ENCODE measurements at regions not wholly inside any gene's neighbourhood (a gene's known extent, or its start where the extent isn't known, plus 50 kb on each side); places are given as distances from the start of the nearest gene placed in this dataset.
A peak's percentile ranks its signal among the peaks of the same experiment; 100 is the strongest.
"Not testable (repeated sequence)": the region's sequence is repeated elsewhere in the genome, so short reads cannot be mapped to it uniquely, and the experiment has no call there.

DNA sequence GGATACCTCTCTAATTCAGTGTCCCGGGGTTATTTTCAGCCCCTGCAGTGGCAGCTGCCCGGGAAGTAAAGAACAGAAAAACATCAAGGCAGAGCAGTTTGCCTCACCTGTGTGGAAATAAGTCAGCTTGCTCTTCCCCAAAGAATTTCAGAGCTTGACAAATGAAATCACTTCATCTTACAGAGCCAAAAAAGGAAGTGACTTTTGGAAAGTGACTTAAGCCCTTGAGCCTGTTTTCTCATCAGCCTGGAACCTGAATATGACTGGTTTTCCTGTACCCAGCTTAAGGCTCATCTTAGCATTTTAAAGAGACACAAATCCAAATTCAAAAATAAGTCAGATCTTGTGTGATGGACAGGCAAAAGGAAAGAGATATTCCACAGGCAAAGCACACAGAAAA lies 211.6 kb downstream of the RCHY1 start:
- H3K9me3 ChIP-seq (ENCODE audit: control insufficient read depth, insufficient read depth, low read length): no peaks in the 10 kb centered on the region
- no peak for DNase-seq (ENCODE audit: low read depth in 4 of 6, low spot score in 6 of 6)
- no peaks in the 10 kb centered on the region for H3K4me1 ChIP-seq (ENCODE audit: control insufficient read depth, insufficient read depth, low read length)
- H3K36me3 ChIP-seq (ENCODE audit: control insufficient read depth, insufficient read depth, low read length): no peaks in the 10 kb centered on the region
- no peak overlapping the region for H3K4me3 ChIP-seq (ENCODE audit: low read depth, low read length)
- H3K27ac ChIP-seq (ENCODE audit: low read depth, low read length): no peak overlapping the region
- 67% methylated on average over 2 of the region's 2 CpGs for WGBS (ENCODE audit: insufficient coverage)
- no peaks in the 10 kb centered on the region for H3K27me3 ChIP-seq (ENCODE audit: control insufficient read depth, insufficient read depth, low read length)

GRCh38 chr4:75289914-75290582 lies 224.2 kb downstream of the RCHY1 start:
- Histone ChIP-seq H3K4me1 (ENCODE audit: control insufficient read depth, insufficient read depth, low read length) (no peaks in the 10 kb centered on the region), H3K9me3 (ENCODE audit: control insufficient read depth, insufficient read depth, low read length) (no peaks in the 10 kb centered on the region), H3K36me3 (ENCODE audit: control insufficient read depth, insufficient read depth, low read length) (no peaks in the 10 kb centered on the region), H3K27me3 (ENCODE audit: control insufficient read depth, insufficient read depth, low read length) (no peaks in the 10 kb centered on the region), H3K27ac (ENCODE audit: low read depth, low read length) (no peak overlapping the region), H3K4me3 (ENCODE audit: low read depth, low read length) (no peak overlapping the region)
- peak in 1 of 6 donors; percentile 26 for DNase-seq (ENCODE audit: low read depth in 4 of 6, low spot score in 6 of 6)
- 48% methylated on average over 4 of the region's 7 CpGs for WGBS (ENCODE audit: insufficient coverage)

DNA sequence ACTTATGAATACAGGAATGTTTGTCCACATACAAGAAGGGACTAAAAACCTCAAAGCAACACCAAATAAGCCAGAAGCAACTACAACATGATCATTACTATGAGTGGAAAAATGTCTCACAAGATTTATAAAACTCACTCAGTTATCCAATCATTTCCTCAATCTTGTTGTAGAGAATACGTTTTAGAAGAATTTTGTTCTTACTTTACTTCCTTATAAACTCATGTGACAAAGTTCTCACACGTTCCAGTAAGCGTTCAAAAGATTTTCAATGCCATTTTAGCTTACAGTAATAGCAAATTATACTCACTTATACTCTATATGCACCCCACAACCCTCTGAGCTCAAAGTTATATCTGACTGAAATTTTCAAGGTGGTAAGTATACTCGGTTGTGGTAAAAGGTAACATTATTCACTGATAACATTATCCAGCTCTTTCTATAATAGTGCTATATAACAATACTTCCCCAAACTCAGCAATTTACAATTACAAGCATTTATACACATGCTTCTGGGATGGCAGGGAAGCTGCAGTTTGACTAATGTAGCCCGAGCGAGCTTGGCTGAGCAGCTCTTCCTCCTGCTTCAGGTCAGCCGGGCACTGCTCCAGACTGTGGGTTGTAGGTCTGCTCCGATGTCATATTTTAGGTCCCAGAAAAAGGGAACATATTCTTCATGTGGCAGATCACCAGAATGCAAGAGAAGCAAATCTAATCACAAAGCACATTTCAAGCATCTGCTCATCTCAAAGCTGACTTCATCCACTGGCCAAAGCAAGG lies 226.3 kb downstream of the RCHY1 start:
- no CpG with 5 or more reads among the region's 8 CpGs for WGBS (ENCODE audit: insufficient coverage)
- DNase-seq (ENCODE audit: low read depth in 4 of 6, low spot score in 6 of 6): no peak
- no peaks in the 10 kb centered on the region for H3K9me3 ChIP-seq (ENCODE audit: control insufficient read depth, insufficient read depth, low read length)
- H3K4me1 ChIP-seq (ENCODE audit: control insufficient read depth, insufficient read depth, low read length): no peaks in the 10 kb centered on the region
- H3K4me3 ChIP-seq (ENCODE audit: low read depth, low read length): no peak overlapping the region
- no peaks in the 10 kb centered on the region for H3K36me3 ChIP-seq (ENCODE audit: control insufficient read depth, insufficient read depth, low read length)
- H3K27me3 ChIP-seq (ENCODE audit: control insufficient read depth, insufficient read depth, low read length): no peaks in the 10 kb centered on the region
- H3K27ac ChIP-seq (ENCODE audit: low read depth, low read length): no peak overlapping the region

GRCh38 chr4:75285837-75286236 lies 228.4 kb downstream of the RCHY1 start:
- WGBS (ENCODE audit: insufficient coverage): 100% methylated on average over 1 of the region's 2 CpGs
- Histone ChIP-seq H3K4me1 (ENCODE audit: control insufficient read depth, insufficient read depth, low read length) (no peaks in the 10 kb centered on the region), H3K27ac (ENCODE audit: low read depth, low read length) (no peak overlapping the region), H3K36me3 (ENCODE audit: control insufficient read depth, insufficient read depth, low read length) (no peaks in the 10 kb centered on the region), H3K9me3 (ENCODE audit: control insufficient read depth, insufficient read depth, low read length) (peaks cover 2% of the 10 kb centered on the region), H3K4me3 (ENCODE audit: low read depth, low read length) (no peak overlapping the region), H3K27me3 (ENCODE audit: control insufficient read depth, insufficient read depth, low read length) (no peaks in the 10 kb centered on the region)
- DNase-seq (ENCODE audit: low read depth in 4 of 6, low spot score in 6 of 6): no peak

- peak in 1 of 6 donors; percentile 69 for DNase-seq (ENCODE audit: low read depth in 4 of 6, low spot score in 6 of 6)
These were observed 229.4 kb downstream of the RCHY1 start for GRCh38 chr4:75284831-75285230.

GRCh38 chr4:75280461-75280860 lies 233.7 kb downstream of the RCHY1 start:
- H3K4me1 ChIP-seq (ENCODE audit: control insufficient read depth, insufficient read depth, low read length); H3K4me3 ChIP-seq (ENCODE audit: low read depth, low read length); H3K27me3 ChIP-seq (ENCODE audit: control insufficient read depth, insufficient read depth, low read length); DNase-seq (ENCODE audit: low read depth in 4 of 6, low spot score in 6 of 6); H3K9me3 ChIP-seq (ENCODE audit: control insufficient read depth, insufficient read depth, low read length); H3K36me3 ChIP-seq (ENCODE audit: control insufficient read depth, insufficient read depth, low read length); H3K27ac ChIP-seq (ENCODE audit: low read depth, low read length): not testable (repeated sequence)
- no CpG with 5 or more reads among the region's 1 CpG for WGBS (ENCODE audit: insufficient coverage)

More at GRCh38 chr4:75284831-75285230, 229.4 kb downstream of the RCHY1 start:
- Histone ChIP-seq H3K4me3 (ENCODE audit: low read depth, low read length) (no peak overlapping the region), H3K27me3 (ENCODE audit: control insufficient read depth, insufficient read depth, low read length) (no peaks in the 10 kb centered on the region), H3K9me3 (ENCODE audit: control insufficient read depth, insufficient read depth, low read length) (peaks cover 2% of the 10 kb centered on the region), H3K27ac (ENCODE audit: low read depth, low read length) (no peak overlapping the region), H3K36me3 (ENCODE audit: control insufficient read depth, insufficient read depth, low read length) (no peaks in the 10 kb centered on the region), H3K4me1 (ENCODE audit: control insufficient read depth, insufficient read depth, low read length) (no peaks in the 10 kb centered on the region)

- Histone ChIP-seq H3K4me3 (ENCODE audit: low read depth, low read length) (no peak overlapping the region), H3K4me1 (ENCODE audit: control insufficient read depth, insufficient read depth, low read length) (no peaks in the 10 kb centered on the region), H3K27ac (ENCODE audit: low read depth, low read length) (no peak overlapping the region), H3K27me3 (ENCODE audit: control insufficient read depth, insufficient read depth, low read length) (no peaks in the 10 kb centered on the region), H3K36me3 (ENCODE audit: control insufficient read depth, insufficient read depth, low read length) (no peaks in the 10 kb centered on the region), H3K9me3 (ENCODE audit: control insufficient read depth, insufficient read depth, low read length) (no peaks in the 10 kb centered on the region)
- peak in 1 of 6 donors; percentile 70 for DNase-seq (ENCODE audit: low read depth in 4 of 6, low spot score in 6 of 6)
- 100% methylated on average over 1 of the region's 2 CpGs for WGBS (ENCODE audit: insufficient coverage)
These were observed 254.9 kb downstream of the RCHY1 start for GRCh38 chr4:75259306-75259705.

GRCh38 chr4:75255261-75255660 lies 258.9 kb downstream of the RCHY1 start:
- no CpG with 5 or more reads among the region's 4 CpGs for WGBS (ENCODE audit: insufficient coverage)
- Histone ChIP-seq H3K9me3 (ENCODE audit: control insufficient read depth, insufficient read depth, low read length) (no peaks in the 10 kb centered on the region), H3K36me3 (ENCODE audit: control insufficient read depth, insufficient read depth, low read length) (no peaks in the 10 kb centered on the region), H3K4me1 (ENCODE audit: control insufficient read depth, insufficient read depth, low read length) (no peaks in the 10 kb centered on the region), H3K27ac (ENCODE audit: low read depth, low read length) (no peak overlapping the region), H3K4me3 (ENCODE audit: low read depth, low read length) (no peak overlapping the region), H3K27me3 (ENCODE audit: control insufficient read depth, insufficient read depth, low read length) (no peaks in the 10 kb centered on the region)
- no peak for DNase-seq (ENCODE audit: low read depth in 4 of 6, low spot score in 6 of 6)

DNA sequence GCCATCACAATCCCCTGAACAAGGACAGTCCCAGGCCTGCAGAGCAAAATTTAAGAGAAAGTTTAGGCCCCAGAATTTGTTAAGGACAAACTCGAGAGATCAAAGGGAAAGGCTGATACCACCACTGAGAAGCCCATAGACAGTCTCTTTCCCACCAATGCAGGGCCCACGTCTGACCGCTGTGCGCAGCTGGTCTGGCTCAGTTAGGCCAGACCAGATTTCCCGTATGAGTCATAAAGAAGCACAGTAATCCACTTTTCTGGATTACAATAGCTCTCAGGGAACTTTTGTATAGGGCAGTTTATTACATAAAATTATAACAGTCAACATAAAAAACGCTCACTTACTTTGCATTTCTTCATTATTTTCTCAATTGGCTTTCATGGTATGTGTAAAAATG lies 259.5 kb downstream of the RCHY1 start:
- Histone ChIP-seq H3K9me3 (ENCODE audit: control insufficient read depth, insufficient read depth, low read length) (no peaks in the 10 kb centered on the region), H3K4me3 (ENCODE audit: low read depth, low read length) (no peak overlapping the region), H3K27me3 (ENCODE audit: control insufficient read depth, insufficient read depth, low read length) (no peaks in the 10 kb centered on the region), H3K4me1 (ENCODE audit: control insufficient read depth, insufficient read depth, low read length) (no peaks in the 10 kb centered on the region), H3K27ac (ENCODE audit: low read depth, low read length) (no peak overlapping the region), H3K36me3 (ENCODE audit: control insufficient read depth, insufficient read depth, low read length) (no peaks in the 10 kb centered on the region)
- DNase-seq (ENCODE audit: low read depth in 4 of 6, low spot score in 6 of 6): no peak
- 70% methylated on average over 1 of the region's 6 CpGs for WGBS (ENCODE audit: insufficient coverage)

DNA sequence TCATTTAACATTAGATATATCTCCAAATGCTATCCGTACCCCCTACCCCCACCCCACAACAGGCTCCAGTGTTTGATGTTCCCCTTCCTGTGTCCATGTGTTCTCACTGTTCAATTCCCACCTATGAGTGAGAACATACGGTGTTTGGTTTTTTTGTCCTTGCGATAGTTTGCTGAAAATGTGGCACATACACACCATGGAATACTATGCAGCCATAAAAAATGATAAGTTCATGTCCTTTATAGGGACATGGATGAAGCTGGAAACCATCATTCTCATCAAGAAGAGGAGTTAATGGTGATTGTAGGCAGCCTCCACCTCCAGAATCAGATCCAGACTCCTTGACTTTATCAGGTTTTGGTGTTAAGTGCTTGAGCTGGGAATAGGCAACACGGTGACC lies 261.1 kb downstream of the RCHY1 start:
- H3K9me3 ChIP-seq (ENCODE audit: control insufficient read depth, insufficient read depth, low read length); H3K27me3 ChIP-seq (ENCODE audit: control insufficient read depth, insufficient read depth, low read length); H3K36me3 ChIP-seq (ENCODE audit: control insufficient read depth, insufficient read depth, low read length); DNase-seq (ENCODE audit: low read depth in 4 of 6, low spot score in 6 of 6); H3K27ac ChIP-seq (ENCODE audit: low read depth, low read length); H3K4me3 ChIP-seq (ENCODE audit: low read depth, low read length); H3K4me1 ChIP-seq (ENCODE audit: control insufficient read depth, insufficient read depth, low read length): not testable (repeated sequence)
- WGBS (ENCODE audit: insufficient coverage): no CpG with 5 or more reads among the region's 4 CpGs
